Activated naive CD8-positive, alpha-beta T cell treated with anti-CD3 and anti-CD28 coated beads, Interleukin-2, amount 10 ng/mL, durations not matched to agents 7 days and 5 days (primary cell): ENCODE measurements at regions not wholly inside any gene's neighbourhood (a gene's known extent, or its start where the extent isn't known, plus 50 kb on each side); places are given as distances from the start of the nearest gene placed in this dataset.
"Not testable (repeated sequence)": the region's sequence is repeated elsewhere in the genome, so short reads cannot be mapped to it uniquely, and the experiment has no call there.

Source experiments
- ATAC-seq: fragments of 150-1000 bp; cut with Tn5 transposase; one replicate; pipeline ENCODE4 v1.10.0; 2021; ENCODE audit warnings: low read depth, moderate library complexity
- POLR2A ChIA-PET: fragments of 350-600 bp; sonication (Branson Sonifier 250); formaldehyde crosslinking; loops from one replicate; lab custom pipeline; 2021; ENCODE audit warnings: antibody characterized with exemption; lab: Charles Lee
- DNase-seq: peaks from one replicate; pipeline ENCODE4 v3.0.0; 2021
- H3K27ac Mint-ChIP-seq: one replicate; pipeline ENCODE4 v1.8.0; 2022; ENCODE audit warnings: mild to moderate bottlenecking, mixed read lengths
- H3K27me3 Mint-ChIP-seq: one replicate; pipeline ENCODE4 v1.8.0; 2022; ENCODE audit warnings: mild to moderate bottlenecking, moderate library complexity, mixed read lengths
- H3K36me3 Mint-ChIP-seq: one replicate; pipeline ENCODE4 v1.8.0; 2021; ENCODE audit warnings: mild to moderate bottlenecking, mixed read lengths
- H3K4me1 Mint-ChIP-seq: one replicate; pipeline ENCODE4 v1.8.0; 2021; ENCODE audit warnings: mixed read lengths
- H3K4me3 Mint-ChIP-seq: one replicate; pipeline ENCODE4 v1.8.0; 2022; ENCODE audit warnings: mild to moderate bottlenecking, moderate library complexity, mixed read lengths
- H3K9me3 Mint-ChIP-seq: one replicate; pipeline ENCODE4 v1.8.0; 2021; ENCODE audit warnings: mixed read lengths

DNA sequence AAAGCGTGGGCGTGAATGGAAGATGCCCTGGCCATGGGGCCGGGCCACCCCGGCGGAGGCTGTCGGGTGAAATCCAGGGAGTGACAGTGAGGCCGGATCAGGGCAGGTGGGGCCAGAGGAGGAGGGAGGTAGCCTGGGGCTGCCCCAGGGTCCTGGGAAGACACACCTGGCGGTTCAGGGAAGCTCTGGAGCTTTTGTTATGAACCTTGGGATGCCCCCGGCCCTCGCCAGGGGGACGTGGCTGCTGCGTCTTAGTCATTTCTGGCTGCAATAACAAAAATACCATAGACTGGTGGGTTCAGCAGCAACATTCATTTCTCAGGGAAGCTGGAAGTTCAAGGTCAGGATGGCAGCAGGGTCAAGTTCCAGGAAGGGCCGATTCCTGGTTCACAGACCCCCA lies 66.3 kb downstream of the TMEM121 start:
- POLR2A ChIA-PET, H3K36me3 Mint-ChIP-seq, H3K27ac Mint-ChIP-seq, H3K9me3 Mint-ChIP-seq, DNase-seq, H3K27me3 Mint-ChIP-seq, H3K4me3 Mint-ChIP-seq, ATAC-seq, H3K4me1 Mint-ChIP-seq: not testable (repeated sequence)

- H3K36me3 Mint-ChIP-seq, H3K4me3 Mint-ChIP-seq, DNase-seq, H3K27me3 Mint-ChIP-seq, H3K27ac Mint-ChIP-seq, H3K9me3 Mint-ChIP-seq, POLR2A ChIA-PET, ATAC-seq, H3K4me1 Mint-ChIP-seq: not testable (repeated sequence)
Observed at GRCh38 chr14:105595346-105595745, 69.0 kb downstream of the TMEM121 start.

DNA sequence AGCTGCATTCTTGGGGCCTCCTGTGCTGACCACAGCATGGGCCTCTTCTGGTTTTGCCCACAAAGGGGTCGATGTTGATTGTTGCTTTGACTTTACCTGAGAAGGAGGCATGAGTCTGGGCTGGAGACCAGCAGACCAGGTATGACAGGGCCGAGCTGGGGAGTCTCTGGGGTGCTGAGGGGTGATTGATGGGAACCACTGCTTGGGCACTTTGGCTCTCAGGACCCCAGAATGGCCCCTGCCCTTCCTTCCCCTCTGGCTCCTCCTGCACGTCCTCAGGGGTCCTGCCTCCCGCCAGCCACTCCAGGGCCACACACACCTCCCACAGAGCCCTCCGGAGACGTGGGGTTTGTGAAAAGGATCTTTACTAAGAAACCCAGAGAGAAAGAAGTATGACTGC lies 70.0 kb downstream of the TMEM121 start:
- ATAC-seq, POLR2A ChIA-PET, H3K27ac Mint-ChIP-seq, H3K4me3 Mint-ChIP-seq, H3K27me3 Mint-ChIP-seq, H3K4me1 Mint-ChIP-seq, H3K9me3 Mint-ChIP-seq, H3K36me3 Mint-ChIP-seq, DNase-seq: not testable (repeated sequence)

DNA sequence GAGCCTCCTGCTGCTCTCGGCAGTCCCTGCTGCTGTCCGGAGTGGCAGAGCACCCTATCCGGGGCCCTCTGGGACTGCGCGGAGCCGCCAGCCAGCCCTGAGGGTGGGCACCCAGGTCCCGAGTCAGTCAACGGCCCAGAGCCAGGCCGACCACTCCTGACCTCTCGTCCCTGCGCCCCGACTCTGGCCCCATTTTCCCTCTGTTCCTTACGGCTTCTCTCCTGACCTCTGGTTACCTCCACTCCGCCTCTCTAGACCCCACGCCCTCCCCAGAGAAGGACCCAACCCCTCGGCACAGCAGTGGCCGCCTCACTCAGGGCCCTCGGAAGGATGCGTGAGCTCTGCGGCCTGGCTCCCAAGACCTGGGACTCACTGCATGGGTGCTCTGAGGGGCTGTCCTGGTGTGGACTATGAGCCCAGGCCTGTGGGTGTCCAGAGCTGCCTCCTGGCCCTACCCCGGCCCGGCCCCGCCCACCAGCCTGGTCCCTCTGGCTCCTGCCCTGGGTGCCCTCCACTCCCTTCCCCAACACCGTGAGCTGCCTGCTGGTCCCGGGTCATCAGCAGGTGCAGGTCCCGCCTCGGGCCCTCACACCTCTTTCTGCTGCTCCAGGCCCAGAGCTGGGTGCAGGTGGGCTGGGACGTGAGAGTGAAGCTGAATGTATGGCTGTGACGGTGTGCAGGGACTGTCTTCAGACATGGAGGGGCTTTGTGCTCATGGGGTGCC lies 71.8 kb downstream of the TMEM121 start:
- H3K27me3 Mint-ChIP-seq, H3K36me3 Mint-ChIP-seq, ATAC-seq, H3K27ac Mint-ChIP-seq, POLR2A ChIA-PET, DNase-seq, H3K4me1 Mint-ChIP-seq, H3K9me3 Mint-ChIP-seq, H3K4me3 Mint-ChIP-seq: not testable (repeated sequence)

DNA sequence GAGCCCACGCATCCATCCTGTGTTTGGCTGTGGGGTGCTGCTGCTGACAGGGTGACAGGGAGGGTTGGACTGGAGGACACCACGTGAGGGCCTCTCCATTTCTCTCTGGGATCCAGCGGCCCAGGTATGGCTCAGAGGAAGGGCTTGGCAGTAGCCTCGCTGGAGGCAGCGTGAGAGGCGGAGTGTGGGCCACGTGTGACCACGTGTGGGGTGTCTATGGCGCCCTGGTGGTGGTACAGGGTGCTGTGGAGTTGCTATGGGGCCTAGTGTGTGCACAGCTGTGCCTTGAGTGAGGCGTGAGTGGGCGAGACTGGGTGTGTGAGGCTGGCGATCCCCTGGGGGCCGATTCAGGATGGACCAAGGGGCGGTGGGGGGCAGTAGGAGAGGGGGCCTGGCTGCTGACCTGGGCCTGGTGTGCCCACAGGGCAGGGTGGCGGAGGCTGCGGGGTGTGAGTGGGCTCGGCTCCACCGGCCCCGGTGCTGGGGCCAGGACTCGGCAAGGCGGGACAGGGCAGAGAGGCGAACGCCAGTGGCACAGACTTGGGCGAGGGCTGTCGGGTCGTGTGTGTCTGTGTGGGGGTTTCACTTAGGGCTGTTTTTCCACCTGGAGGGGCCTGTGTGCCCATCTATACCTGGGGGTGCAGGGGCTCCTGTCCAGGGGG lies 72.7 kb downstream of the TMEM121 start:
- H3K4me1 Mint-ChIP-seq, H3K36me3 Mint-ChIP-seq, DNase-seq, H3K4me3 Mint-ChIP-seq, POLR2A ChIA-PET, H3K27ac Mint-ChIP-seq, ATAC-seq, H3K9me3 Mint-ChIP-seq, H3K27me3 Mint-ChIP-seq: not testable (repeated sequence)

DNA sequence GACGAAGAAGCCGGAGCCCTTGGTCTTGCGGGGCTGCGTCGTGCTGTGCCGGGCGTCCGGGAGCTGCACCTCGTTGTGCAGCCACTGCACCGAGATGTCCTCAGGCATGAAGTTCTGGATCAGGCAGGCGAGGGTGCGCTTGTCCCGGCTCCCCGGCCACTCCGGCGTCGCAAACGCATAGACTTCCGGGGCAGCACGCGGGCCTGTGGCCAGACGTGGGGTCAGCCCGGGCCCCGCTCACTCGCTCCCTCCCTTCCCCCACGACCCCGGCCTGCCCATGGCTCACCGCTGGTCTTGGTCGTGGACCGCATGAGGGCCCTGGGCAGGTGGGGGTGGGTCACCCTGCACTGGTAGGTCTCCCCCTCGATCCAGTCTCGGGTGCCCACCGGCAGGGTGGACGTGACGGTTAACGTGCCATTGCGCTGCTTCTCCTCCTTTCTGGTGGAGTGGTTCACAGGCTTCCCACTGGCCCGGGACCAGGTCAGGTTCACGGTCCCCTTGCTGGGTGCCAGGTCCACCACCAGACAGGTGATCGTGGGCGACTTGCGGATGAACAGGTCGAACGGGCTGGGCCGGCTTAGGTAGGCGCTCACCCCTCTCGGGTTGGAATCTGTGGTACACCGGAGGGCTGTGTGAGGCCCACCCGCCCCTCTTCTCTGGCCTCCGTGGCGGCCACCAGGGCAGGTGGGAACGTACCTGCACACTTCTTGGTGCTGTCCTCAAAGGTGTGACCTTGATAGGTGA lies 74.0 kb downstream of the TMEM121 start:
- ATAC-seq, H3K4me3 Mint-ChIP-seq, H3K36me3 Mint-ChIP-seq, DNase-seq, H3K4me1 Mint-ChIP-seq, H3K9me3 Mint-ChIP-seq, POLR2A ChIA-PET, H3K27ac Mint-ChIP-seq, H3K27me3 Mint-ChIP-seq: not testable (repeated sequence)

DNA sequence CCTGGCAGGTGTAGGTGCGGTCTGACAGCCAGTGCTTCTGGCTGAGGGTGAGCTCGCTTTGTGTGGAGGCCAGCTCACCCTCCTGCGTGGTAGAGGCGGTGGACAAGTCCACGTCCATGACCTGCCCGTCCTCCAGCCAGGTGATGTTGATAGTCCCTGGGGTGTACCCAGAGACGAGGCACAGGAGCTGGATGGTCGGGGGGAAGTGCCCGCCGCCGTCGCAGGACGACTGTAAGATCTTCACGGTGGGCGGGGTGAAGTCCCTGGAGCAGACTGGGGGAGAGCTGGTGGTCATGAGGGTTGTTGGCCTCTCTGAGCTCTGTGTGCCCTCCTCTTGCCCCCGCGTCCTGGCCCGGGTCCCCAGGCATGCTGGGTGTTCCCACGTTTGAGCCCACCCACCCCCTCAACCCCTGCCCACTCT lies 74.6 kb downstream of the TMEM121 start:
- H3K4me1 Mint-ChIP-seq = no peaks in the 10 kb centered on the region
- DNase-seq (no peak), ATAC-seq (no peak)
- H3K4me3 Mint-ChIP-seq = no peak overlapping the region
- H3K36me3 Mint-ChIP-seq = no peaks in the 10 kb centered on the region
- no peaks in the 10 kb centered on the region for H3K27me3 Mint-ChIP-seq
- POLR2A ChIA-PET = no interaction called here
- H3K9me3 Mint-ChIP-seq = no peaks in the 10 kb centered on the region
- H3K27ac Mint-ChIP-seq = no peak overlapping the region

- Mint-ChIP-seq H3K27me3 (no peaks in the 10 kb centered on the region), H3K9me3 (no peaks in the 10 kb centered on the region), H3K4me3 (no peak overlapping the region), H3K27ac (no peak overlapping the region), H3K36me3 (no peaks in the 10 kb centered on the region), H3K4me1 (no peaks in the 10 kb centered on the region)
- DNase-seq = no peak
- POLR2A ChIA-PET = no interaction called here
- ATAC-seq = no peak
Observed at GRCh38 chr14:105601360-105602242, 75.2 kb downstream of the TMEM121 start.

DNA sequence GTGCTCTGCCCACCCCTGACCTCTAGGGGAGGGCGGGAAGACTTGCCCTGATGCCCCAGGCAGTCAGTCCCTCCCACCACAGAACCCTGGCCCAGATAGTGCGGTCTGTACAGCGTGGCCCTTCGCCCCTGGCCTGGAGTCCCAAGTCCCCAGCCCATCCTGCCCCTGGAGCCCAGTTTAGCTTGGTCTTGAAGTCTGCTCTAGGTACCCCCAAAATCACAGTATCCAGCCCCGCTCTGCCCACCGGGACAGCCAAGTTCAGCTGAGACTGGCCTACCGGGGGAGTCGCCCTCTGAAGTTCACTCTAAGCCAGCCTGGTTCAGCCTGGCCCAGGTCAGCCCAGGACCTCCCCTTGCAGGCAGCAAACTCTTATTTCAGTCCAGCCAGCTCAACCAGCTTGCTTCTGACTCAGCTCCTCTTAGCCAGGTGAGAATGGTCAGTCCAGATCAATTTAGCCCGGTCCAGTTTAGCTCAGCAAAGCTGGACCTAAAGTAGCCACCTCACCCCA lies 75.9 kb downstream of the TMEM121 start:
- H3K4me3 Mint-ChIP-seq = no peak overlapping the region
- no peaks in the 10 kb centered on the region for H3K9me3 Mint-ChIP-seq
- H3K27ac Mint-ChIP-seq = no peak overlapping the region
- no peaks in the 10 kb centered on the region for H3K27me3 Mint-ChIP-seq
- DNase-seq (no peak), ATAC-seq (no peak)
- POLR2A ChIA-PET = no interaction called here
- H3K4me1 Mint-ChIP-seq = no peaks in the 10 kb centered on the region
- H3K36me3 Mint-ChIP-seq = no peaks in the 10 kb centered on the region

DNA sequence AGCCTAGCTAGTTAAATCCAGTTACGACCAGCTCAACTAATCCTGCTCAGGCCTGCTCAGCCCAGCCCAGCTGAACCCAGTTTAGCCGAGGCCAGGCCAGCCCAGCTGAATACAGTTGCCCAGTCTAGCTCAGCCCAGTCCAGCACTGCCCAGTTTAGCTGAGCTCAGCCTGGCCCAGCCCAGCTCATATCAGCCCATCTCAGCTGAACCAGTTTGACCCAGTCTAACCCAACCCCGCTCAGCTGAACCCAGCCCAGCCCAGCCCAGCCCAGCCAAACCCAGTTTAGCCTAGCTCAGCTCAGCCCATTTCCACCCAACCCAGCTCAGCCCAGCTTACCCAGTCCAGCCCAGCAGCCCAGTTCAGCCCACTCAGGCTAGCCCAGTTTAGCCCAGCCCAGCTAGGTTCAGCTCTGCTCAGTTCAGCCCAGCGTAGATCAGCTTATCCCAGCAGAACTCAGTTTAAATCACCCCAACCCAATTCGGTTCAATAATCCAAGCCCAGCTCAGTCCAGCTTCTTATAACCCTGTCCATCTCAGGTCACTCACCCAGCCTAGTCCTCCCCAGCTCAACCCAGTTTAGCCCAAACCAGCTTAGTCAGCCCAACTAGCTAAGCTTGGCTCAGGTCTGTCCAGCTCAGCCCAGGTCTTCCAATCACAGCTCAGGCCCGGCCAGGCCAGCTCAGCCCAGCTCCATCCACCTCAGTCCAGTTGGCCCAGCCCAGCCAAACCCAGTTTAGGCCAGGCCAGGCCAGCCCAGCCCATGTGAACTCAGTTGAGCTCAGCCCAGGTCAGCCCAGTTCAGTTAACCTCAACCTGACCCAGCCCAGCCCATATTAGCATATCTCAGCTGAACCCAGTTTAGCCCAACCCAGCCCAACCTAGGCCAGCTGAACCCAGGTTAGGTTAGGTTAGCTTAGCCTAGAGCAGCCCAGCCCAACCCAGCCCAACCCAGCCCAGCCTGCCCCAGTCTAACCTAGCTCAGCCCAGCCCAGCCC lies 76.7 kb downstream of the TMEM121 start:
- ATAC-seq (no peak), DNase-seq (no peak)
- no peak overlapping the region for H3K4me3 Mint-ChIP-seq
- H3K9me3 Mint-ChIP-seq = no peaks in the 10 kb centered on the region
- no peaks in the 10 kb centered on the region for H3K4me1 Mint-ChIP-seq
- no peaks in the 10 kb centered on the region for H3K36me3 Mint-ChIP-seq
- H3K27me3 Mint-ChIP-seq = no peaks in the 10 kb centered on the region
- POLR2A ChIA-PET = no interaction called here
- no peak overlapping the region for H3K27ac Mint-ChIP-seq

DNA sequence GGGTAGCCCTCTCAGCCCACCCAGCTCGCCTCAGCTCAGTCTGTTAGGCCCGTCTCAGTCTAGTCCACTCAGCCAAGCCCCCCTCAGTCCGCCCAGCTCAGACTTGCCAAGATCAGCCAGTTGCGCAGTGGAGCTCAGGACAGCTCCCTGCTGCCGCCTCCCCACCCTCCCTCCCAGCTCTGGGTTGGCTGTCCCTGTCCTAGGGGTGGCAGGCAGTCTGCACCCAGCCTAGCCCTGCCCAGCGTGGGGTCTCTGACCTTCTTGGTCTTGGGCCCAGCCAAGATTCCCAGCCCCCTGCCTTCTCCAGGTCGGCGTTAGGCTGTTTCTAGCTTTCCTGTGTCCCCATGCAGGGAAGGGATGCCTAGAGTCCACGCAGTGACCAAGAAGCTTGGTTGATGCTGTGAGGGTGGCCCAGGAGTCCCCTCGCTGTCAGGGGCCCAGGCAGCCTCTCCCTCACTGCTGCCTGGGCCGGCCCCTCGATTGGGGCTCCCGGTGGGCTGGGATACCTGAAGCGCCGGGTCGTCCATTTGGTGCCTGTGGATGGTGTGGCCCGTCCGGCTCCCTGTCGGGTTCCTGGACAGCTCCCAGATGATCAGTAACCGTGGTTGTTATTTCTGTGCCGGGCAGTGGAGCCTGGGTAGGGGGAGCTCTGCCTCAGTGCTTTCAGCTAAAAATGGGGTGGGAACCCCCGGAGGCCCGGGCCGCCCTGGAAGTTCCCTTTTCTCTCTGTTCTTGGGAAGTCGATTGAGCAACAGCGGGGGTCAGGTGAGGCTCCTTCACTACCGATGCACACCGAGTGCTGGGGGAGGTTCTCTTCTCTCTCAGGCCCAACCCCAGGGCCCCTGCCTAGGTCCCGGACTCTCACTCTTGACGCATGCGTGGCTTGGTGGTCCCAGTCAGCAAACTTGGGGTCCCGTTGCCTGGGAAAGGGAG lies 78.4 kb downstream of the TMEM121 start:
- DNase-seq, H3K27me3 Mint-ChIP-seq, H3K27ac Mint-ChIP-seq, H3K36me3 Mint-ChIP-seq, POLR2A ChIA-PET, H3K9me3 Mint-ChIP-seq, H3K4me3 Mint-ChIP-seq, ATAC-seq, H3K4me1 Mint-ChIP-seq: not testable (repeated sequence)
